PC-9 (cell line): ENCODE measurements at regions not wholly inside any gene's neighbourhood (a gene's known extent, or its start where the extent isn't known, plus 50 kb on each side); places are given as distances from the start of the nearest gene placed in this dataset.
"Not testable (repeated sequence)": the region's sequence is repeated elsewhere in the genome, so short reads cannot be mapped to it uniquely, and the experiment has no call there.

Experiments used
- BruUV-seq: library from RNA; stranded (reverse); fragments of 400-500 nt; replicated peaks from 2 replicates; lab custom pipeline; 2021; lab: Mats Ljungman, UMichigan
- CTCF ChIA-PET: fragments of 300-600 bp; sonication (Branson Sonifier 250); formaldehyde crosslinking; loops from one replicate; lab custom pipeline; 2022; ENCODE audit warnings: antibody characterized with exemption; lab: Charles Lee
- POLR2A ChIA-PET: fragments of 300-600 bp; sonication (Branson Sonifier 250); formaldehyde crosslinking; loops from one replicate; lab custom pipeline; 2022; ENCODE audit warnings: antibody characterized with exemption; ENCODE audit not compliant: unreplicated experiment; lab: Charles Lee
- DNase-seq, 2 experiments: peaks; one replicate each; pipeline versions ENCODE4 v3.0.0 to v3.0.0-alpha.2; 2015 to 2022; ENCODE audit warnings: mixed read lengths in 1 of 2
- H2AFZ ChIP-seq: fragments of 200-600 bp; sonication (generic); 2 replicates; pipeline ENCODE4 v1.8.1; 2017; ENCODE audit warnings: antibody characterized with exemption
- H3F3A ChIP-seq: fragments of 200-600 bp; sonication (generic); 2 replicates; pipeline ENCODE4 v1.8.1; 2017; ENCODE audit warnings: antibody characterized with exemption, mild to moderate bottlenecking, low read depth; ENCODE audit not compliant: insufficient read depth
- H3K27ac ChIP-seq: fragments of 200-600 bp; sonication (generic); 2 replicates; pipeline ENCODE4 v1.6.1; 2016; ENCODE audit warnings: mixed run types
- H3K27me3 ChIP-seq: fragments of 200-600 bp; sonication (generic); 2 replicates; pipeline ENCODE4 v1.6.1; 2016; ENCODE audit warnings: low read depth, mixed run types; ENCODE audit not compliant: insufficient read depth
- H3K36me3 ChIP-seq: fragments of 200-600 bp; sonication (generic); 2 replicates; pipeline ENCODE4 v1.6.1; 2016; ENCODE audit warnings: low read depth, mixed run types
- H3K4me1 ChIP-seq: fragments of 200-600 bp; sonication (generic); replicated peaks from 2 replicates; pipeline ENCODE4 v1.6.1; 2016; ENCODE audit warnings: mixed run types; ENCODE audit not compliant: insufficient read depth
- H3K4me2 ChIP-seq: fragments of 200-600 bp; sonication (generic); 2 replicates; pipeline ENCODE4 v1.6.1; 2017; ENCODE audit warnings: mixed run types
- H3K4me3 ChIP-seq: fragments of 200-600 bp; sonication (generic); 2 replicates; pipeline ENCODE4 v1.6.1; 2016; ENCODE audit warnings: mixed run types
- H3K79me2 ChIP-seq: fragments of 200-600 bp; sonication (generic); 2 replicates; pipeline ENCODE4 v1.6.1; 2017; ENCODE audit warnings: low read depth, mixed run types
- H3K9me2 ChIP-seq: fragments of 200-600 bp; sonication (generic); 2 replicates; pipeline ENCODE4 v1.8.1; 2017; ENCODE audit warnings: mild to moderate bottlenecking; ENCODE audit not compliant: insufficient read depth
- H3K9me3 ChIP-seq: fragments of 200-600 bp; sonication (generic); 2 replicates; pipeline ENCODE4 v1.8.1; 2016; ENCODE audit warnings: low read depth; ENCODE audit not compliant: insufficient read depth
- H4K20me1 ChIP-seq: fragments of 200-600 bp; sonication (generic); 2 replicates; pipeline ENCODE4 v1.8.1; 2017; ENCODE audit not compliant: insufficient read depth
- intact Hi-C: fragments of 100-400 bp; cut with micrococcal nuclease; formaldehyde crosslinking; loops from one replicate; pipeline ENCODE4 v1.10.0; 2022; ENCODE audit not compliant: unreplicated experiment

DNA sequence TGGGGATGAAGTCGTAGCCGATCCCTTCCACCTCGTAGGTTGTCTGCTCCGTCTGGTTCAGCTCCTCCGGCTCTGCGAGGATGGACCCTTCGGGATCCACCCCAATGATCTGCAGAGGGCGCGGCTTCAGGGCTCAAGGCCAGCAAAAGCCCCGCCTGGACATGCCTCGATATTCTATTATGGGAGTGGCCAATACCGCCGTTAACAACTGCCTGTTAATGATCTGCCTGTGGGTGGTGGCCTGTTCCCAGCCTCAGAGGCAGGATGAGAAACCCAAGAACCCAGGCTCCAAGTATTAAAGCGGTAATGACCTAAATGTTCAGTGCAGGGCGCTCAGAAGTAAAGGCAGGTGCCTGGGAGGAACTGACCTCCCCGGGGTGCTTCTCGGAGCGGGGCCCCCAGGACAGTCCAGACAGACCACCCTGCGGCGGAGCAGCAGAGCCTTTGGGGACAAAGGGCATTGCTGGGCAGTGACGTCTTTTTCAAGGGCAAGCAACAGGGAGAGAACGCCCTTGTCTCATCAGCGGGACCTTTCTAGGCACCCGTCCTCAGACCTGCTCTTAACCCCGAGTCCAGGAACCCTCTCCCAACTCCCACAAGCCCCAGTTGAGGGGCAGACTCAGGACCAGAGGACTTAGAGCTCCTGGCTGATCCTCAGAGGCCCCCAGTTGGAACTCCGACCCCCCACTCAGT is 4066.6 kb upstream of the TPTE start:
- H3K4me2 ChIP-seq, H3K27me3 ChIP-seq, DNase-seq, POLR2A ChIA-PET, H3K36me3 ChIP-seq, H3K79me2 ChIP-seq, H3K9me3 ChIP-seq, H3K27ac ChIP-seq, H3F3A ChIP-seq, H4K20me1 ChIP-seq, intact Hi-C loops, H2AFZ ChIP-seq, CTCF ChIA-PET, BruUV-seq, H3K4me1 ChIP-seq, H3K9me2 ChIP-seq, H3K4me3 ChIP-seq: not testable (repeated sequence)

- DNase-seq, H3K4me1 ChIP-seq, CTCF ChIA-PET, H3K4me3 ChIP-seq, H3K27me3 ChIP-seq, H3K4me2 ChIP-seq, H3K9me2 ChIP-seq, H3K79me2 ChIP-seq, H3K9me3 ChIP-seq, H3F3A ChIP-seq, H4K20me1 ChIP-seq, BruUV-seq, H2AFZ ChIP-seq, POLR2A ChIA-PET, H3K36me3 ChIP-seq, H3K27ac ChIP-seq, intact Hi-C loops: not testable (repeated sequence)
Observed at GRCh38 chr21:6456011-6456661, 4065.2 kb upstream of the TPTE start.

- H2AFZ ChIP-seq, intact Hi-C loops, CTCF ChIA-PET, H3K9me3 ChIP-seq, H3K27ac ChIP-seq, H3K9me2 ChIP-seq, H4K20me1 ChIP-seq, POLR2A ChIA-PET, H3F3A ChIP-seq, DNase-seq, H3K36me3 ChIP-seq, H3K4me1 ChIP-seq, BruUV-seq, H3K27me3 ChIP-seq, H3K4me2 ChIP-seq, H3K4me3 ChIP-seq, H3K79me2 ChIP-seq: not testable (repeated sequence)
Observed at GRCh38 chr21:6459761-6460160, 4061.6 kb upstream of the TPTE start.

DNA sequence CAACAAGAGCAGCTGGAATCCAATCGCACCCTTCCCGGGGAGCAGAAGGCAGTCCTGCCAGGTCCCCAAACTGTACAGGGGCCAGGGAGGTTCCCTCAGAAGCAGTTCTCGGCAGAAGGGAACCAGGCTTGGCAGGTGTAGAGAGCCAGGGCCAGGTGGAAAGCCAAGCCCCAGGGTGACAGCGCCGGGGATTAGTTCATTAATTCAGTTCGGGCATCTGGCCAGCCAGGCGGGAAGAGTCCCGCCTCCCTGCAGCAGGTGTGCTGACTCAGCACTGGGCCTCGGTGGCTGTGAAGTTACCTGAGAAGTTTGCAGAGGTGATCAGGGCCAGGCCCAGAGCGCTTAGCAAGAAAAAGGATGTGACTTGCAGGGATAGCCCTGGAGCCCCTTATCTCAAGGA is 4060.0 kb upstream of the TPTE start:
- H3F3A ChIP-seq, H3K27ac ChIP-seq, H3K4me2 ChIP-seq, H3K79me2 ChIP-seq, H3K9me3 ChIP-seq, H3K36me3 ChIP-seq, H3K9me2 ChIP-seq, intact Hi-C loops, H3K27me3 ChIP-seq, H3K4me1 ChIP-seq, BruUV-seq, CTCF ChIA-PET, DNase-seq, POLR2A ChIA-PET, H2AFZ ChIP-seq, H4K20me1 ChIP-seq, H3K4me3 ChIP-seq: not testable (repeated sequence)

DNA sequence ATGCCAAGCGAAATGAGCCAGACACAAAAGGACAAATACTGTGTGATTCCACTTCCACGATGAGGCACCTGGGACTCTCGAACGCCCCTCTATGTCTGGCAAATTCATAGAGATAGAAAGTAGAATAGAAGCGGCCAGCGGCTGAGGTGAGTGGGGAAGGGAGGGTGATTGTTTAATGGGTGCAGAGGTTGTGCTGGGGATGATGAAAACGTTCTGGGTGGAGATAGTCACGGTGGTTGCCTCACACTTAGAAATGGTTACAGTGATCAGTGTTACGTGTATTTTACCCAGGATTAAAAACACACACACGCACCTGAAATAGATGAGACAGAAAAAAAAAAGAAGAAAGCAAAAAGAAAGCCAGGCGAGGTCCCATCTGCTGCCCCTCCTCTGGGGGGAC is 4057.0 kb upstream of the TPTE start:
- H3K36me3 ChIP-seq, H3K4me1 ChIP-seq, H4K20me1 ChIP-seq, H3K27me3 ChIP-seq, CTCF ChIA-PET, intact Hi-C loops, DNase-seq, H3K9me3 ChIP-seq, POLR2A ChIA-PET, H3K4me2 ChIP-seq, H2AFZ ChIP-seq, H3K27ac ChIP-seq, H3F3A ChIP-seq, H3K9me2 ChIP-seq, H3K79me2 ChIP-seq, H3K4me3 ChIP-seq, BruUV-seq: not testable (repeated sequence)

DNA sequence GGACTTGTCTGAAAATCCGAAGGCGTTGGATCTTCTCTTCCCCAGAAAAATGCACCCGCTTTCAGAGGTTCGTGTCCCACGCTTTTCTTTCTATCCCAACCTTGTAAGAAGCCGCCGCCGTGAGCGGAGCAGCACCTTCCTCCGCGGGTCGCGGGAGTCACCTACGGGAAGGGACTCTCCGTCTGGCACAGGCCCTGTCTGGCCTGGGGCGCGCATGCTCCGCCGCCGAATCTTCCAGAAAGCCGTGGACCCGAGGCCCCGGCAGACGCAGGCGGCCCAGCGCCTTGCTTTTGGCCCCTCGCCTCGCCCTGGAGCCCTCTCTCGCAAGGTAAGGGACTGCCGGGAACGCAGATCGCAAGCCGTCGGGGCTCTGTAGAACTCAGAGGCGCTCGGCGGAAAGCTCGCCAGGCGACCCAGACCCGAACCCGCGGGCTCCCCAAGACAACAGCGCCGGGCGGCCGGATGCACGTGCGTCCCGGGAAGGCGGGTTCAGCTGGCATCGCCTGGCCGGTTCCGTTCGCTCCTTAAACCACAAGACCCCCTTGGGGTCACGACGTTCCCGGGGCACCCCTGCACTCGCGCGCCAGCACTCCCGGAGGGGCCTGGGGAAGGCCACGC is 4055.2 kb upstream of the TPTE start:
- H2AFZ ChIP-seq, DNase-seq, H3K27me3 ChIP-seq, H3F3A ChIP-seq, H3K4me1 ChIP-seq, CTCF ChIA-PET, H3K36me3 ChIP-seq, POLR2A ChIA-PET, H3K79me2 ChIP-seq, H3K4me2 ChIP-seq, H3K9me2 ChIP-seq, BruUV-seq, intact Hi-C loops, H4K20me1 ChIP-seq, H3K4me3 ChIP-seq, H3K27ac ChIP-seq, H3K9me3 ChIP-seq: not testable (repeated sequence)

DNA sequence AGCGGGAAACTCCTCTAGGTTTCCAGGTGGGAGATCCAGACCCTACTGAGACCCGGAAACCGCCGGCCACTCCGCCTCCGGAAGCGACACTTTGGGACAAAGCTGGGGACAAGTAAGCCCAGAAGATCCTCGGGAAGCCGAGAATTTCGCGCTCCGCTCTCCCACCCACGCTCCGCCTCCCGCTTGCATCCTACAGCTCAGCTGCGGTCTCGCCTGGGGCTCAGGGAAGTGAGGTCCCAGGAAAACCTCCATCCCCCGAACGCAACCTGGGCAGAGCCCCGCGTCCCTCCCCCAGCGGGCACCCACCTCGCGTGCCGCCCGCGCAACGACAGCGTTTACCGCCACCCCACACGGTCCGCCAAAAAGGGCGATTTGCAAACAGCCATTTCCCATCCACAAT is 4054.7 kb upstream of the TPTE start:
- H3K27me3 ChIP-seq, CTCF ChIA-PET, H3K79me2 ChIP-seq, H3K4me1 ChIP-seq, H2AFZ ChIP-seq, POLR2A ChIA-PET, BruUV-seq, H3K9me2 ChIP-seq, H3K4me2 ChIP-seq, H3F3A ChIP-seq, DNase-seq, H3K36me3 ChIP-seq, H3K4me3 ChIP-seq, intact Hi-C loops, H3K9me3 ChIP-seq, H3K27ac ChIP-seq, H4K20me1 ChIP-seq: not testable (repeated sequence)
